HG03469 (cell line): ENCODE measurements at regions not wholly inside any gene's neighbourhood (a gene's known extent, or its start where the extent isn't known, plus 50 kb on each side); places are given as distances from the start of the nearest gene placed in this dataset.
"Not testable (repeated sequence)": the region's sequence is repeated elsewhere in the genome, so short reads cannot be mapped to it uniquely, and the experiment has no call there.

ENCODE experiments used
- ATAC-seq: cut with Tn5 transposase; IDR thresholded peaks from one replicate; pipeline ENCODE4 v1.9.1; 2021; ENCODE audit warnings: mild to moderate bottlenecking, moderate library complexity, moderate number of reproducible peaks; ENCODE audit not compliant: unreplicated experiment

DNA sequence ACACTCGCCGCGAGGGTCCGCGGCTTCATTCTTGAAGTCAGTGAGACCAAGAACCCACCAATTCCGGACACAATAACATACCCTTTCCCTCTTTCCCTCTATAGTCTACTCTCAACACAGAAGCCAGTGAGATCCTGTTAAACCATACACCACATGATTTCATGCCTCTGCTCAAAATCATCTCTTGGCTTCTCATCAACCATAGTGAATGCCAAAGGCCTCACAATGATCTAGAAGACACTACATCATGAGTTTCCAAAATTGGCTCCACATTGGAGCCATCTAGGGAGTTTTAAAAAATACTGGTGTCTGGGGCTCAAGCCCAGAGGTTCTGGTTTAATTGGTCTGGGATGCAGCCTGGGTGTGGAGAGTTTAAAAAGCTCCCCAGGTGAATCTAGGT, 124.5 kb downstream of the EFNB1 start:
- ATAC-seq = no peak

GRCh38 chrX:68951942-68952619, 123.3 kb downstream of the EFNB1 start:
- not testable (repeated sequence) for ATAC-seq

DNA sequence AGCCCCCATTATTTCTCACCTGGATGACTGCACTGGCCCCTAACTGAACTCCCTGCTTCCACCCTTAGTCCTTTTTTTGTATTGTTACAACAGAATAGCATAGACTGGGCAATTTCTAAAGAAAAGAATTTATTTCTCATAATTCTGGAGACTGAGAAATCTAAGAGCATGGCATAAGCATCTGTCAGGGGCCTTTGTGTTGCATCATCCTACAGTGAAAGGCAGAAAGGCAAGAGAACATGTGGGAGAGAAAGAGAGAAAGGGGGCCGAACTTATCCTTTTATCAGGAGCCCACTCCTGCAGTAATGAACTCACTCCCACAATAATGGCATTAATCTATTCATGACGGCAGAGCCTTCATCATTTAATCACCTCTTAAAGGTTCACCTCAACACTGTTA, 122.1 kb downstream of the EFNB1 start:
- no peak for ATAC-seq

DNA sequence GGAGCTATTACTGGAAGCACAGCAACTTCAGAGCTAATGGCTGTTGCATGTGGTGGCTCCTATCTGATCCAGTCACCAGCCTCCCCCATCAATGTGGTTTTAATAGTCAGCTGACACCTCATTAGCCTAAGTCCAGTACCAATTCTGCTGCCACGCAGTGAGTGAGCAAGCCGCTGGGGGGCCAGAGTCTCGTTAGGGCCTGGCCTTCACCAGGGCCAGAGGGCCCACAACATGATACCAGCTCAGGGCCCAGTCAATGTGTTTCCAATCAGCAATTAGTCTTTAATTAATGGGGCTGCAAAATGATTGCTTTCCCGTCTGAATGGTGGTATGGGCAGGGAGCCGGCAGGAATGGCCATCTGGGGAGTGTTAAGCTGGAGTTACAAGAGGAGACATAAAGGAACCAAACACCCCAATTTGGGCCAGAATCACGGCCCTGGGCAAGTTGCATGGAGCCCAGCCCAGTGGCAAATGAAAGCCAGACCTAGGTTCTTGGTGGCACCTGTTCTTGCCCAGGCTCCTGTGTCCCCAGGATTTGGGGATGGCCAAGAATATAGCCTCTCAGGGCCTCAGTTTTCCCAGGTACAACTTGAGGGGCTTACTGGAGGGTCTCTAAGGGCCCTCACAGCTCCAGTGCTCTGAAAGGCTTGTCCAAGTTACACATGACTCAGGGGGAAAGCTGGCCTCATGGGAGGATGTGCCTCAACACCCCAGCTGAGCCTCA, 119.2 kb downstream of the EFNB1 start:
- ATAC-seq = no peak

DNA sequence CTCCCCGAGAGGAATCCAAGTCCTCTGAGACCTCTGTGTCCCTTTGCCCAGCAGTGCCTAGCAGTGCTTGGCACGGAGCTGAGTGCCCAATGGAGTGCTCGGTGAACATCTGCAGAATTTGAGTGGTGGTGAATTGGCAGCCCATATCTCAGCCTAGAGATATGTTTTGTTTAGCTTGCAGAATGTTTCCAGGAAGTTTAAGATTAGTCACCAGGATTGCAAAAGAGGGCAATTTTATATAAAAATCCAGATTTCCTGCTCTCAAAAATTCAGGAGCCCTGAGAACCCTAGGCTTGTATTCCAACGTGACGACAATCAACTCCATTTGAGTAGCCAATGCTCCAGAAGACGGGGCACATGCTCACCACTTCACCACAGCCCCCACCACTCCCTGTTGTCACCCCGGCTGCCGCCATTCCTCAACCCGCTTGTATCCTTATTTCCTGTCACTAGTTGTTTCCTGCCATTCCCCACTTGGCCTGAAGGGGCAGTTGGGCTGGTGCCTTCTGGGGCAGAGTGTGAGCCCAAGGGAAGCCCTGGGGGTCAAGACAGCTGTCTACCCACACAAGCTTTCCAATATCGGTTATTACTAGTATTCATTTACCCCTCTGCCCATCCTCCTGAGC, 116.9 kb downstream of the EFNB1 start:
- ATAC-seq = no peak

GRCh38 chrX:68945081-68945602, 116.3 kb downstream of the EFNB1 start:
- no peak for ATAC-seq

DNA sequence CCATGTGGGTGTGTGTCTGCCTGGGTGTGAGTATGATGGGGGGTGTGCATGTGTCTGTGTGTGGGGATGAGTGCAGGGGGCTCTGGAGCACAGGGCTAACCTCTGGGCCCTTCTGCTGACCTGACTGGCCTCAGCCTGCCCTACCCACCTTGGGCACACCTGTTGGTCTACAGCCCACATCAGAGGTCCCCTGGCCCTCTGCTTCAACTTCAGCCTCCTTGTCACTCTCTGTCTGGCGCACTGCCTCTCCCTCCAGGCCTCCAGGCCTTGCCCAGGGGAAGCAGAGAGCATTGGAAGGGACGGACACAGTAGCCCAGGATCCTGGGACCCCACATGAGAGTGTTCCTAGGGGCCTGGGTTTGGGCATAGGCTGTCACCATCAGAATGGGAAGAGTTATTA, 115.4 kb downstream of the EFNB1 start:
- ATAC-seq = no peak

- ATAC-seq = no peak
Observed at GRCh38 chrX:68942840-68943239, 114.0 kb downstream of the EFNB1 start.

- no peak for ATAC-seq
Observed at GRCh38 chrX:68942104-68942503, 113.3 kb downstream of the EFNB1 start.

DNA sequence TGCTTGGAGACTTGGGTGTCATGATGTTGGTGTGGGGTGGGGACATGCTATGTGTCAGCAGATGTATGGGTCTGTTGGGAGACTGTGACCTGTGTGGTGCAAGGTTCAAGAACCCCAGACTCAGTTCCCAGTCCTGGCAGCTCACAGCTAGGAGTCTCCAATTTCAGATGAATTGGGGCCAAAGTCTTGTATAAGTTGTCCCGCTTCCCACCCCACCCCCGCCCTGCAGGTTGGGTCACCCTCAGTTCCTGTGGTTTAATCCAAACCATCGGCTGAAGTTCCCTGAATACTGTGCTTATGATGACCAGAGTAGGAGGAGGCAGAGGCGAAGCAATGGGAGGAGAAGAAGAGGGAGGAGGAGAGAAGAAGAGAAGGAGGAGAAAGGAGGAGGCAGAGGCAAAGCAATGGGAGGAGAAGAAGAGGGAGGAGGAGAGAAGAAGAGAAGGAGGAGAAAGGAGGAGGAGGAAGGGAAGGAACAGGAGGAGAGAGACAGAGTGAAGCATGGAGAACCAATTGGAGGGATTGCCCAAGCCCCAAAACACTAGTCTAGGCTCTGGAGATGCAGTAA, 112.6 kb downstream of the EFNB1 start:
- no peak for ATAC-seq

GRCh38 chrX:68940601-68941000, 111.8 kb downstream of the EFNB1 start:
- no peak for ATAC-seq

DNA sequence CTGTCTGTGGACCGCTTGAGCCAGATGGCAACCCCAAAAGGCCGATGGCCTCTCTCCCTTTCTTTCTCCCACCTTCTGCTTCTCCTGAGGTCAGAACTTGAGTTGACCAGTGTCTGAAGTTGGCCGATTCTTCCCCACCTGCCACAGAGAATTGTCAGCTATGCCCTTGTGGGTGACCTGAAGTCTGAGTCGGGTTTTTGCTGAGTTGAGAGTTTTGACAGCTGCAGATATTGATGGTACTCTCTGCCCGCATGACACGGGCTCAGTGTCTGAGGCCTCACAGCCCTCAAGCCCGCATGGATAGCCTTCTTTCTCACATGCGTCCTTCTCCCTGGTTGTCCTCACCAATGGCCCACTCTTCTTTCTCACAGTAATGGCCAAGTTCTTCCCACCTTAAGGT, 111.0 kb downstream of the EFNB1 start:
- no peak for ATAC-seq

DNA sequence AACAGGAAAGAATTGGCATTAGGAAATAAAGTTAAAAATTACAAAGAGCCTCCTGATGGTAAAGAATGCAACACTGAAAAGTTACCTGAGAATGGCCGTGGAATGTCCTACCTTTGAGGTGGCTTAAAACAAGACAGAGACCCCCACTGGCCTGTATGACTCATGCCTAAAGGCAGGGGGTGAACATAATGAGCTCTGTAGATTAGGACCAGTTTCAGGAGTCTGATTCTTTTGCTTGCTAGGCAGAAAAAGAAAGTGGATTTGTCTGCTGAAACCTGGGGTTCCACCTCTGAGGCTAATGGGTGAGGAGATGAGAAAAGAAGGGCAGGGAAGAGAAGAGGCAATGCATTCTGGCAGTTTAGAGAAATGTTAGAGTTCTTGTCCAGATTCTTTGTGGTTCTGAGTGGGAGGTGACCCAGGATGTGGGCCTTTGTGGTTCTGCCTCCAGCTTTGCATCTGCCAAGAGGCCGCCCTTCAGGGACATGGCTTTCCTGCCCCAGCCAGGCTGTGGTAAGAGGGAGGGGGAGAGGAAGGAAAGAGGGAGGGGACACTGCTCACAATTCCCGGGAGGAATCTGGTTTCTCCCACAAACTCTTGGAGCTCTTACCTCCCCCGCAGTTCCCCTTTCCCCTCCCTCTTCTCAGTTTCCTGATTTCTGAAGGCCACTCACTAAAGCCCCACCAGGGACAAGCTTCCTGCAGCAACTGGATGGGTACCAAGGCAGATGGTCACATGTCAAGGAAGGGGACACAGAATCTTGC, 109.6 kb downstream of the EFNB1 start:
- no peak for ATAC-seq

DNA sequence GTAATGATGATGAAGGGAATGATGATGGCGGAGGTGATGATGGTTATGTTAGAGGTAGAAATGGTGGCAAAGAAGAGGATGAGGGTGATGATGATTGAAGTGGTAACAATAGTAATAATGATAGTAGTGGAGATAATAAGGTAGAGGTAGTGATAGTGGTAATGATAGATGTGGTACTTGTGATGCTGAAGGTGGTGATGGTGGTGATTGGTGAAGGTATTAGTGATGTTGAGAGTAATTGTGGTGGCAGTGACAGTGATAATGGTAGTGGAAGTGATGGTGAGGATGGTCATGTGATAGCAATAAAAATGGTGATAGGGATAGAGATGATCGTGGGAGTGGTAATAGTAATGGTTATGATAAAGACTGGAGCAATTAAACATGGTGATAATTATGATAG, 108.8 kb downstream of the EFNB1 start:
- ATAC-seq = no peak

- no peak for ATAC-seq
Observed at GRCh38 chrX:68936608-68937007, 107.8 kb downstream of the EFNB1 start.

DNA sequence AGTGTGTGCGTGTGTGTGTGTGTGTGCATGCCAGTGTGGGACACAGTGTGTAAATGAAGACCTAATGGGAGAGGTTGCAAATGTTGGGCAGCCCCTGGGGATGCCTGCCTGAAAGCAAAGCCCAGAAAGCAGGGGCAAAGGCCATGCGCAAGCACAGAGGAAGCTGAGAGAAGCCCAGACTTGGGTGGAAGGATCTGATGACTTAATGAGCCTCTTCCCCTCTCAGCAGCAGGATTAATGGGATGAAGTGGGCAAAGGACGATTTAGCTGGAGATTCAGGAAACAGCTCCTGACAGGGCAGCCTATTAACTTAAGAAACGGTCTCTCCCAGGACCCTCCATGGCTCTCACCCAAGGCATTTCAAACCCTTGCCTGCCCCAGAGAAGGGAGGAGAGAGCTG, 107.3 kb downstream of the EFNB1 start:
- ATAC-seq = no peak

DNA sequence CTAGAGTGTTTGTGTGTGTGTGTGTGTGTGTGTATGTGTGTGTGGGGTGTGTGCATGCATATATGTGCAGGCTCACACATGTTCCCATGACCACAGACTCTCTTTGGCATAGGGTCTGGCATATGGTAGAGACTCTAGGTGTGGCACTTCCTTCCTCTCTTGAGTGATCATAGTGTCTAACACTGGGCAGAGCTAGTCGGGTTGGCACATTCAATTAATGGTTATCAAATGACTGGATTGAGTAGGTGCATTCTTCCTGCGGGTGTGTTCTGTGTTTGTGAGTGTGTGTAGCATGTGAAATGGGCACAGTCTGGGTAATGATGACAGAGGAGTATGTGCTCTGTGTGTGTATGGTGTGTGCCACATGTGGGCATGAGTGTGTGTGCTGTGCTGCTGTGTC, 106.5 kb downstream of the EFNB1 start:
- ATAC-seq = no peak

GRCh38 chrX:68934922-68935321, 106.1 kb downstream of the EFNB1 start:
- ATAC-seq = no peak

- ATAC-seq = no peak
Observed at GRCh38 chrX:68934421-68934820, 105.6 kb downstream of the EFNB1 start.

GRCh38 chrX:68932611-68933010, 103.8 kb downstream of the EFNB1 start:
- no peak for ATAC-seq

GRCh38 chrX:68931345-68931744, 102.5 kb downstream of the EFNB1 start:
- no peak for ATAC-seq
